Heart left ventricle (tissue), 13 donors: ENCODE measurements at regions not wholly inside any gene's neighbourhood (a gene's known extent, or its start where the extent isn't known, plus 50 kb on each side); places are given as distances from the start of the nearest gene placed in this dataset.
"Not testable (repeated sequence)": the region's sequence is repeated elsewhere in the genome, so short reads cannot be mapped to it uniquely, and the experiment has no call there.

Source experiments
- CTCF ChIP-seq, 12 donors: fragments of 200-600 bp; sonication (generic) in 4 of 12; IDR thresholded peaks; one replicate each; pipeline versions ENCODE4 v1.5.0 to v1.8.0; 2018 to 2022; ENCODE audit warnings: antibody characterized with exemption in 12 of 12, mild to moderate bottlenecking in 5 of 12
- POLR2A ChIP-seq, 2 donors: fragments of 450-650 bp; IDR thresholded peaks; one replicate each; pipeline ENCODE4 v1.6.1; 2017; ENCODE audit warnings: antibody characterized with exemption in 2 of 2, mild to moderate bottlenecking in 2 of 2, moderate library complexity in 2 of 2
- donor health status: ischemic (EF 13 %, LVEDD 7.1; RV severe dilation, severe dysfunction).
- donor health status: DM: no; HTN: yes; CAD: no.
- donor health status: DM: no; HTN: no; CAD: no.
- donor health status: ischemic (EF 25% LVEDD 6.9; RV normal size, moderate dysfunction).
- donor health status: ischemic (EF 25% LVEDD 5.7; RV mildly dilated, moderate dysfunction).
- donor health status: ischemic (EF 35%, LVEDD 5.7; RV mildly dilated, moderate dysfunction).
- donor health status: nonischemic (EF 11% LVEDD 7.7; RV severe dilation, severe dysfunction).
- donor health status: DM: yes; HTN: yes; CAD: no.
- donor health status: PGD.
- donor health status: ischemic (EF 29% LVEDD 5.4; RV normal size, mild dysfunction).
- donor health status: nonischemic (EF 23%, LVEDD 6.1; RV moderate dilation, normal function).

- TF ChIP-seq POLR2A, CTCF (IDR thresholded peaks at IDR 0.05): not testable (repeated sequence)
These were observed 208.7 kb upstream of the FRG1 start for GRCh38 chr4:189731989-189732388.
